Choroid plexus epithelial cell (primary cell): ENCODE measurements at regions not wholly inside any gene's neighbourhood (a gene's known extent, or its start where the extent isn't known, plus 50 kb on each side); places are given as distances from the start of the nearest gene placed in this dataset.

Experiments
- DNase-seq: peaks from one replicate; pipeline ENCODE4 v3.0.0-alpha.2; 2010; ENCODE audit warnings: low read depth
- H3K4me3 ChIP-seq: 2 replicates; pipeline ENCODE4 v1.5.1; 2011; ENCODE audit warnings: low read depth, mild to moderate bottlenecking, control low read depth, low read length, moderate library complexity
- TF ChIP-seq, protein P1 (sequence below): conservative IDR thresholded peaks from 2 replicates; pipeline ENCODE4 v1.5.1; 2011; ENCODE audit warnings: low read depth, mild to moderate bottlenecking, control low read depth, inconsistent platforms, low read length, moderate library complexity

DNA sequence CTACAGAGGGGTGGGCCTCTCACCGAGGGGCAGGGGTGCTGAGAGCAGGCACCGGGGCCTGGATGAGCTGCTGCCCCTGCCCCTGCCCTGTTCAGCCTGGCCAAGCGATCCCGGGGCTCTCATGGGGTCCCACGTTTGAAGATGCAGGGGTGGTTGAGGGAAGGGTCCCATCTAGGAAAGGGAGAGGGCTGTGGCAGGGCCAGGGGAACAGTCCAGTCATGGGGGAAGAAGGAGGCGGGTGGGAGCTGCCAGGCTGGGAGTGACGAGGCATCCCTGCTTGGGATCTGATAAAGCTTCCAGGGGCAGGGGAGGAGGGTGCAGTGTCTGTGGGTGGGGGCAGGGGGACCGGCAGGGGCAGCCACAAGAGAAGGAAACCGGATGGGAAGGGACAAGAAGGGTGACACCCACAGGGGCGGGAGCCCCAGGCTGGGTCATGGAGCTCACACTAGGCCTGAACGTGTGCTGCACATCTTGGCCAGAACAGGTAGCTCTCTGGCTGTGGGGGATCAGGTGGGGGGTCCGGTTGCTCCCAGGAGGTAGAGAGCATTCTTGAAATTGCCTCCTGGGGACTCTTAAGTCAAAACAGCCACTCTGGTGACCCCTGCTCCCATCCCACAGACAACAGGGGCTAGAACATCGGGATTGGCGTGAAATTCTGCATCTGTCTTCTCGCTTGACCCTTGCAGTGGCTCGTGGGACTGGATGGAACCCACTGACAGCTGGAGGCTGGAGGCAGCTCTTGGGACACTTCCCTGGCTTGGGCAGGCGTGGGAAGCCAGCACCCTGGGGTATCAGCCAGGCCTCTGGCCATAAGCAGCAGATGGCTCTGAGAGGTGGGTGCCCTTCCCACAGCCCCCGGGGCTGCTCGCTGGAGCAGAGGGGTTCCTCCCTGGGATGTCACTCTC, 58.0 kb upstream of the GATA5 start:
- DNase-seq = no peak
- no peak overlapping the region for H3K4me3 ChIP-seq
- TF ChIP-seq, protein P1, sequence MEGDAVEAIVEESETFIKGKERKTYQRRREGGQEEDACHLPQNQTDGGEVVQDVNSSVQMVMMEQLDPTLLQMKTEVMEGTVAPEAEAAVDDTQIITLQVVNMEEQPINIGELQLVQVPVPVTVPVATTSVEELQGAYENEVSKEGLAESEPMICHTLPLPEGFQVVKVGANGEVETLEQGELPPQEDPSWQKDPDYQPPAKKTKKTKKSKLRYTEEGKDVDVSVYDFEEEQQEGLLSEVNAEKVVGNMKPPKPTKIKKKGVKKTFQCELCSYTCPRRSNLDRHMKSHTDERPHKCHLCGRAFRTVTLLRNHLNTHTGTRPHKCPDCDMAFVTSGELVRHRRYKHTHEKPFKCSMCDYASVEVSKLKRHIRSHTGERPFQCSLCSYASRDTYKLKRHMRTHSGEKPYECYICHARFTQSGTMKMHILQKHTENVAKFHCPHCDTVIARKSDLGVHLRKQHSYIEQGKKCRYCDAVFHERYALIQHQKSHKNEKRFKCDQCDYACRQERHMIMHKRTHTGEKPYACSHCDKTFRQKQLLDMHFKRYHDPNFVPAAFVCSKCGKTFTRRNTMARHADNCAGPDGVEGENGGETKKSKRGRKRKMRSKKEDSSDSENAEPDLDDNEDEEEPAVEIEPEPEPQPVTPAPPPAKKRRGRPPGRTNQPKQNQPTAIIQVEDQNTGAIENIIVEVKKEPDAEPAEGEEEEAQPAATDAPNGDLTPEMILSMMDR = no peak

DNA sequence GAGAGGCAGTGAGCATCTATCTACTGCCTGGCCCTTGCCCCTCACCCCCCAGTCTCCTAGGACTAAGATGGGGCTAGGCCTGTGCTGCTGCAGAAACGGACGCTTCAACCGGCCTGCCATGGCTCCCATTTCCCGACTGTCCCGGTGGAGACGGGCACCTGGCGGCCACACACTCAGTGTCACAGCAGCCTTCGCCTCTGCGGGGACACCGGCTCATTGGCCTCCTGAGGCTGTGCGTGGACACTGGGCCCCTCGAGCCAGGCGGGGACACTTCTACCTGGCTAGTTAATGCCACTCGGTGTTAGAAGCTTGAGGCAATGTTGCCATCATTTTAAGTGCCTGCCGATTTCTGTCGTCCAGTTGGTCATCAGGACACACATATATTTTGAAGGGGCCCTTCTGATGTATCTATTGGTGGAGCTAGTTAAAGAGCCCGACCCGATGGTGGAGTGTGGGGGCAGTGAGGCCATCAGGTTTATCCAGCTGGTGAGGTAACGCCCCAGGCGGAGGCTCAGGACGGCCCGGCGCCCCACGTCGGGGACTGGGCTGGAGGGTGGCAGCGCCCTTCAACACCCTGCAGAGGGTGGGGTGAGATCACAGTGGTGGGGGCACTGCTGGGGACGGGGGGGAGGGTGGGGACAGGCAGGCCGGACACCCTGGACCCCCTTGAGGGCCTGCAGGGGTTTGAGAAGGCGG, 58.9 kb upstream of the GATA5 start:
- no peak overlapping the region for H3K4me3 ChIP-seq
- TF ChIP-seq, protein P1 = no peak
- DNase-seq = no peak

DNA sequence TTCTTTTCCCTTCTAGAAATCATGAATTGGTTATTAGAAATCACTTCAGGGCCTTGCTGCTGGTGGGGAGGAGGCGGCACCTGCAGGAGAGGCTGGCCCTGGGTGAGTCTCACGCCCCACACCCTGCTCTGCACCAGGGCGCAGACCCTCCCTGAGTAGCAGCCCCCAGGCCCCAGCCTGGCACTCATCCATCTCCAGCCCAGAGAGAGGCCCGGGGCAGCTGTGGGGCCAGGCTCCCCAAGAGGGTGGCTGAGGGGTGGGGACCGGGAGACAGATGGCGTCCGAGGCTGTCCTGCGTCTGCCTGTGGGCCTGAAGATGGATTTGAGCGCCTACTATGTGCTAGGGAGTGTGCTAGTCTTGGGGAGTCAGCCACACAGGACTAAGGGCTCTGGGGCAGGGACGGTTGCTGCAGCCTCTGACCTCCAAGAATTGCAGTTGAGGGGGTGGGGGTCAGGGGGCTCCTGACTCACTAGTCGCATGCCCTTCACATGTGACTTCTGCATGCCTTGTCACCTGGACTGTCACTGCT, 59.6 kb upstream of the GATA5 start:
- TF ChIP-seq, protein P1 = no peak
- no peak for DNase-seq
- H3K4me3 ChIP-seq = no peak overlapping the region

DNA sequence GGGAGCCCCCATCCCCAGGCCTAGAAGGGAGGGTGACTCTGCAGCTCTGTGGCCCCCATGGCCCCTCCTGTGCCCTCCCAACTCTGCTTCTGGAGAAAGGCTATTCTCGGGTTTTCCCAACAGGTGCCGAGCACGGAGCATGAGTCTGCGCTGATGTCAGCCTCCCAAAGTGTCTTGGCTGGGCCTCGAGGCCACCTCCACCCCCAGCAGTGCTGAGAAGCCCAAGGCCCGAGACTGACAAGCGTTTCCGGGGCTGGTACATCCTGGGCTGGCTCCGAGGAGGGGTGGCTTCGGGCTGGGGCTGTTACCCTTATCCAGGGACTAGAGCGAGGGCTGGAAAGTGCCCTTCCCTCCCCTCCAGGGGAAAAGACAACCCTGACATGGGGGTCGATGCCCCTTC, 60.2 kb upstream of the GATA5 start:
- TF ChIP-seq, protein P1 = no peak
- DNase-seq = no peak
- no peak overlapping the region for H3K4me3 ChIP-seq

DNA sequence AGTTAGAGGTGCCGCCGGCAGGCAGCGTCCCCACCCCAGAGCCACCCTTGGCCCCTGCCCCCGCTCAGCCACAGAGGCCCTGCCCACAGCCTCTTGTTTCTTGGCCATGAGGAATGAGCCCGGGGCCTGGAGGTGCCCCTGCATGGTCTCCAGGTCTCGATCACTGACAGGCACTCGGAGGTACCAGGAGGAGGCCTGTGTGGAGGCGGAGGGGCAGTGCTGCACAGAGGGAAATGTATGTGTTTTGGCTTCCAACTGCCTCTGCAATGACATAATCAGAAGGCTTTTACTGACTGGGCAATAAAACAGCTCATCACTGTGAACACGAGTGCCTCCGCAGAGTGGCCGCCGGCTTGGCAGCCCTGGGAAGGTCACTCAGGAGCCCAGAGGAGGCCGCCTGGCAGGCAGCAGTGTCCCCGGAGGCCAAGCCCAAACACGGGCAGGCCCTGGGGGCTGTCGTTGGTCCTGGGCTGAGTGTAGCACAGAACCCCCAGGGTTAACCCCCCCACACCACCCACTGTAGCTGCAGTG, 61.1 kb upstream of the GATA5 start:
- TF ChIP-seq, protein P1 = no peak
- DNase-seq = peak; percentile 2
- no peak overlapping the region for H3K4me3 ChIP-seq

DNA sequence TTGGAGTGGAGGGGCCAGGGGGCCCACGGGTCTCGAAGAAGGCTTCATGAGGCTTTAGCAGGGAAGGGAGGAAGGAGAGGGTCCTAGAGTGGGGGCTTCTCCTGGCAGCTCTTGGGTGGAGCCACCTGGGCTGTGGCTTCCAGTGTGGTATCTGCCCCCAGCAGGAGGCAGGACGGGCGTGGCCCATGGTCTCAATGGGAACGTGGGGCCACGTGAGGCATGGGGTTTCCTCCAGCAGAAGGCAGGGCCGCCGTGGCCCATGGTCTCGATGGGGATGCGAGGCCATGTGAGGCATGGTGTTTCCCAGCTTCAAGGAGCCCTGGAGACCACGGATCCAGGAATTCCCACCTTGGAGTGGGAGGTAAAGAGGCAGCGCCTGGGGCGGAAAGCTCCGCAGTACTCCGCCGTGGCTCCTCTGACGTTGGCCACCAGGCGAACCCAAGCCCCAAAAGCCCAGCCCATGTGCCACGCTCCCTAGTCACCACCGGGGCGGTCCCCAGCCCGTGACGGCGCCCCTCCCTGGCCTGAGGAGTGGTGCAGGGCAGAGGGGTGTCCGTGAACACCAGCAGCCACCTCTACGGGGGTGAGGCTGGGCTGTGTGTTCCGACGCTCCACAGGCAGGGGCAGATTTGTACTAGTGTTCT, 62.0 kb upstream of the GATA5 start:
- TF ChIP-seq, protein P1 = no peak

More for the DNA sequence above, 62.0 kb upstream of the GATA5 start:
- H3K4me3 ChIP-seq = no peak overlapping the region
- no peak for DNase-seq
